GM18519 (cell line): ENCODE measurements at regions not wholly inside any gene's neighbourhood (a gene's known extent, or its start where the extent isn't known, plus 50 kb on each side); places are given as distances from the start of the nearest gene placed in this dataset.
"Not testable (repeated sequence)": the region's sequence is repeated elsewhere in the genome, so short reads cannot be mapped to it uniquely, and the experiment has no call there.

Experiments
- ATAC-seq: cut with Tn5 transposase; IDR thresholded peaks from one replicate; pipeline ENCODE4 v1.9.1; 2021; ENCODE audit warnings: mild to moderate bottlenecking, moderate library complexity; ENCODE audit not compliant: unreplicated experiment, low FRiP score

- no peak for ATAC-seq
These were observed 105.7 kb upstream of the PPM1H start for GRCh38 chr12:63040526-63041220.

GRCh38 chr12:63038713-63039100 lies 103.8 kb upstream of the PPM1H start:
- no peak for ATAC-seq

GRCh38 chr12:63037746-63038712 lies 103.1 kb upstream of the PPM1H start:
- no peak for ATAC-seq

- no peak for ATAC-seq
These were observed 102.0 kb upstream of the PPM1H start for GRCh38 chr12:63036974-63037335.

DNA sequence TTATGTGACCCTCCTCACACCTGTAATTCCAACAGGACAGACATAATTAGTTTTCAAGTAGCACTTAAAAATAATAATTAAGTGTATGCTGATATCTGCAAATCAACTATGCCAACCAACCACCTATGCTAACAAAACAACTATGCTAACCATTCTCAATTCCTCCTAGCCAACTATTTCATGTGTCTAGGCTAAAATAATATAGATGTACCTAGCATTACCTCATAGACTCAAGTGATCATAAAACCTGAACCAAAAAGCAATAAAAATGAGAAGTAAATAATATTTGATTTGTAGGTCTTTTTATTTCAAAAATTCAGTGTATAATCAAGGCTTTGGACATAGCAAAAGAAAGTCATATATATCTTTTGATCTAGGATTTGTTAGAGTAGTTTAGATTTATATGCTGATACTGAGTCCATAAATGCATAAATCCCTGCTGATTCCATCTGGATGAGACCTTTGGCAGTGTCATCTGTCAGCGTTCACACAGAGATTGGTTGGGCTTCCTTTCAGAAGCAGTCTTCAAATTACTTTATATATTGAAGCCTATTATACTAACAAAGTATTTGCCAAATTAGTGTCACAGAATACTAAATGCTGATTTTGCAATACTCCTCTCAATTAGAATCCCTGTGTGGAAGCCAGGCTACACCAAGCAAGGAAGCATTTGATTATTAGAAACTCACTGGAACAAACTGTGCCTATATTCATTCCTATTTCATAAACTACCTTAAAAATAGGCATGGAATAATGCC lies 101.4 kb upstream of the PPM1H start:
- ATAC-seq = no peak

DNA sequence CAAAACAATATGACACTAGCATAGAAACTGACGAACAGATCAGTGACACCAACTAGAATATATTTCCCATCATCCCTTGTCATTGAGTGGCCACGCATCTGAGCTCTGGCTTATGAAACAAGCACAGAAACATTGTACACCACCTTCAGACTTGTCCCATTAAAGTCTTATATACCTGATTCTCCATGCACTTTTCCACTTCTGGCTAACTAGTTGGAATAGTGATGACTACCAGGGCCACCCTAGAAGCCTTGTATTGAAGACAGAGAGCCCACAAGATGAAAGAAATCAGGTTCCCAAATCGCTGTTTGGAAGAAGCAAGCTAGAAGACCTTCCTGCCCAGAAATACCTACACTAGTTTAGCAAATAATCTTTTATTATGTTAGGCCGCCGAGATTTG lies 99.7 kb upstream of the PPM1H start:
- no peak for ATAC-seq

GRCh38 chr12:63029676-63030075 lies 94.7 kb upstream of the PPM1H start:
- no peak for ATAC-seq

- ATAC-seq = no peak
These were observed 94.0 kb upstream of the PPM1H start for GRCh38 chr12:63028951-63029350.

GRCh38 chr12:63025116-63025515 lies 90.2 kb upstream of the PPM1H start:
- ATAC-seq = no peak

DNA sequence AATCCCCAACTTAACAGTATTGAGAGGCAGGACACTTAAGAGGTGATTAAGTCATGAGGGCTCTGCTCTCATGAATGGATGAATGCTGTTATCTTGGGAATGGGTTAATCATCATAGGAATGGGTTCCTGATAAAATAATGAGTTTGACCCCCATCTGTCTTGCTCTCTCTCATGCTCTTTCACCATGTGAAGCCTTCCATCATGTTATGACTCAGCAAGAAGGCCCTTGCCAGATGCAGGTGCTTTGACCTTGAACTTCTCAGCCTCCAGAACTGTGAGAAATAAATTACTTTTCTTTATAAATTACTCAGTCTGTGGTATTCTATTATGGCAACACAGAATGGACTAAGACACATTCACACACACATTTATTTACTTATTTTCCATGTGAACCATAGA lies 89.0 kb upstream of the PPM1H start:
- no peak for ATAC-seq

GRCh38 chr12:63021116-63021515 lies 86.2 kb upstream of the PPM1H start:
- no peak for ATAC-seq

- ATAC-seq = no peak
These were observed 85.3 kb upstream of the PPM1H start for GRCh38 chr12:63020269-63020668.

GRCh38 chr12:63018273-63018672 lies 83.3 kb upstream of the PPM1H start:
- ATAC-seq = no peak

DNA sequence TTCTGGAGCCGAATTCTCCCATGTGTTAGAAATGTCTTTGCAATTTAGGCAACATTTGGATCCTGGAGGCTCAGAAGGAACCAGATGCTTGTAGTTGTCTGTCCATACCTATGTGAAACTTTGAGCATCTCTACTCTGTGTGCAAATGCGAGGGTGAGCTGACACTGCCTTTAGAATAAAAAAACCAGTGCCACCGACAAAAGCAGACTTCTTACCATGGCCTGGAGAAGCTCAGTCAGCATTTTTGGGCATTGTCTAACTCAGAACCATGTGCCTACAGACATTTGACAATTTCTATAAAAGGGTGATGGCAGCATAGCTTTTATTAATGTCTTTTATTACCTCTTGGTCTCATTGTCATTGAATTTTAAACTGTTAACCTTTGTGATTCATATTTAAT lies 78.4 kb upstream of the PPM1H start:
- ATAC-seq = no peak

DNA sequence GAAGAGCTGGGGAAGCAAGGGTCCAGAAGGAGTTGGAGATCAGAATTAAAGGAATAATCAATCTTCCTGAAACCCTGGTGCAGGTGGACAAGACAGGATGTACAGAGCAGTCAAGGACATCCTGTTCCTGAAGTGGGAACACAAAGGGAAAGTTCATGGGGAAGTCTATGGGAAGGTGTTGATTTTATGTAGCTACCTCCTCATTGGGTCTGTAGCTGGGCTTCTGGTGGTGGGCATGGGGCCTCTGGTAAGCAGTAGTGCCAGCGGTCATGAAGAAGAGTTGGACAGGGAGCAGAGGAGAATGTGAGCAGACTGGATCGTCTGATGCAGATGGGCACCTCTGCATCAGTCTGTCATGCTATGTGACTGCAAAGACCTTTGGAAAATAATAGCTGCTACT lies 75.7 kb upstream of the PPM1H start:
- no peak for ATAC-seq

DNA sequence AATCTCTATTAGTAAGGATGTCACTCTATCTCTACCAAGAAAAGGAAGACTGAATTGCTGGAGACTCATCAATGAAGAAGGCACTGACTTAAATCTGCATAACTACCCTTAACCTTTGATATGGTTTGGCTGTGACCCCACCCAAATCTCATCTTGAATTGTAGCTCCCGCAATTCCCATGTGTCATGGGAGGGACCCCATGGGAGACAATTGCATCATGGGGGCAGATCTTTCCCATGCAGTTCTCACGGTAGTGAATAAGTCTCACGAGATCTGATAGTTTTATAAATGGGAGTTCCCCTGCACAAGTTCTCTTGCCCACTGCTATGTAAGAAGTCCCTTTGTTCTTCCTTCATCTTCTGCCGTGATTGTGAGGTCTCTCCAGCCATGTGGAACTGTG lies 73.4 kb upstream of the PPM1H start:
- no peak for ATAC-seq

DNA sequence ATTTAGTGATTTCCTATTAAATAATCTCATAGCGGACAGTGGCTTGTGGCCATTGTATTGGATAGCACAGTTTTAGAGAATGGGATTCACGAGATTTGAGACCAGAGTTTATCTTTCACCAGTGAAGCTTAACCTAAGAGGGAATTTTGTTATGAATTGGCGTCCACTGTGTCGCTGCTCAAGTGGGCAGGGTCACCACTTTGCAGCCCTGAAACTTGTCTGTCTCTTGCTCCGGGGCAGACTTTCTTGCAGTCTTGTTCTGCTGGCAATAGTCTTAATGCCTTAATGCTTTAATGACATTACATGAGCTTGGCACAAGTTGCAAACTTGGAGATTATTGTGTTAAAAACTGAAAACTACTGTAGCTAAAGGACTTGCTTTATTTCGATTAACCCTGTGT lies 72.8 kb upstream of the PPM1H start:
- ATAC-seq = no peak

DNA sequence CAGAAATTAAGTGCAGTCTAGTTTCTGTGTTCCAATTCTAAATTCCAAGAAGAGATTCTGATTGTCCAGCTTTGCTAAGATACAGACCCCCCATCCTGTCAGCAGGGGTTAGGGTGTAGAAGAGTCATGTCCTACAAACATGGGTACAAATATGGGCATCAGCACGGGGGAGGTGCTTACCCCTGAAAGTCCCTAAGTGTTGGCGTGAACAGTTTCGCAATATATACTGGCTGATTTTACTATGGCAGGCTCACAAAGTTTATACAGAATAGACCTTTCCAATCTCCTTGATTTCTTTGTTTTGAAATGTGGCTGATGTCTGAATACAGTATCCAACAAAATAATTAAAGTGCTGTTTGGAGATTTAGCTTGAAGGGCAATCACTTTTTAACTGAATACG lies 71.6 kb upstream of the PPM1H start:
- no peak for ATAC-seq

DNA sequence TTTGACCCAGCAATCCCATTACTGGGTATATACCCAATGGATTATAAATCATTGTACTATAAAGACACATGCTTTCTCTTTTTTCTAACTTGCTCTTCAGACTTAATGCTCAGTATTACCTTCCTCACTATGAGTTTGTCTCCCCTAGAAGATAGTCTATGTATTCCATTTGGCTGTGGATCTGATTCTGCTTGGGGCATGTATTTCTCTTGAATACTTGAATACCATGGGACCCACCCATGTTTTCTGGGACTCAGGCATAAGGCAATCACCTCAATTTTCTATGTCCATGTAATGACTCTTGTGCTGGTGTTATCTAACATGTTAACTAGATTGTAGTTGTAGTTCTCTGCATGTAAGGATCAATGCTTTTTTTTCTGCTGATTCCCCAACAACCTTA lies 70.4 kb upstream of the PPM1H start:
- ATAC-seq = no peak

- no peak for ATAC-seq
These were observed 68.4 kb upstream of the PPM1H start for GRCh38 chr12:63003223-63003819.

DNA sequence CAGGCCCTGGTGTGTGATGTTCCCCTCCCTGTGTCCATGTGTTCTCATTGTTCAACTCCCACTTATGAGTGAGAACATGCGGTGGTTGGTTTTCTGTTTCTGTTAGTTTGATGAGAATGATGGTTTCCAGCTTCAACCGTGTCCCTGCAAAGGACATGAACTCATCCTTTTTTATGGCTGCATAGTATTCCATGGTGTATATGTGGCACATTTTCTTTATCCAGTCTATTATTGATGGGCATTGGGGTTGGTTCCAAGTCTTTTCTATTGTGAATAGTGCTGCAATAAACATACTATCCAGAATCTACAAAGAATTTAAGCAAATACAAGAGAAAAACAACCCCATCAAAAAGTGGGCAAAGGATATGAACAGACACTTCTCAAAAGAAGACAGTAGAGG lies 67.1 kb upstream of the PPM1H start:
- ATAC-seq = not testable (repeated sequence)
